ENCODE measurements at regions not wholly inside any gene's neighbourhood (a gene's known extent, or its start where the extent isn't known, plus 50 kb on each side); places are given as distances from the start of the nearest gene placed in this dataset.

GRCh38 chr3:177742273-177742672 lies 545.0 kb upstream of the TBL1XR1 start:
- TF ChIP-seq CTCF (IDR thresholded peaks at IDR 0.05; ENCODE audit: low read depth, low read length) = no peak
- no peak for TF ChIP-seq POLR2A (IDR thresholded peaks at IDR 0.05; ENCODE audit: extremely low read depth, insufficient read length)
